Progenitor cell of endocrine pancreas (in vitro differentiated cells): ENCODE measurements at regions not wholly inside any gene's neighbourhood (a gene's known extent, or its start where the extent isn't known, plus 50 kb on each side); places are given as distances from the start of the nearest gene placed in this dataset.
"Not testable (repeated sequence)": the region's sequence is repeated elsewhere in the genome, so short reads cannot be mapped to it uniquely, and the experiment has no call there.

Experiments
- DNase-seq: peaks from one replicate; pipeline ENCODE4 v3.0.0; 2021; ENCODE audit warnings: low spot score; ENCODE audit not compliant: unreplicated experiment
- H3K27ac Mint-ChIP-seq: 2 replicates; pipeline ENCODE4 v1.8.0; 2021; ENCODE audit warnings: mild to moderate bottlenecking, moderate library complexity, mixed read lengths
- H3K27me3 Mint-ChIP-seq: 2 replicates; pipeline ENCODE4 v1.8.0; 2021; ENCODE audit warnings: mixed read lengths
- H3K36me3 Mint-ChIP-seq: 2 replicates; pipeline ENCODE4 v1.8.0; 2022; ENCODE audit warnings: mixed read lengths; ENCODE audit not compliant: insufficient read depth
- H3K4me1 Mint-ChIP-seq: 2 replicates; pipeline ENCODE4 v1.8.0; 2021; ENCODE audit warnings: low read depth, mixed read lengths
- H3K4me3 Mint-ChIP-seq: 2 replicates; pipeline ENCODE4 v1.8.0; 2021; ENCODE audit warnings: low read depth, mild to moderate bottlenecking, moderate library complexity, mixed read lengths
- H3K9me3 Mint-ChIP-seq: 2 replicates; pipeline ENCODE4 v1.8.0; 2021; ENCODE audit warnings: low read depth, mixed read lengths
- TF ChIP-seq, protein P1 (sequence below): fragments of 200-600 bp; sonication (generic); IDR thresholded peaks from one replicate; pipeline ENCODE4 v1.5.0; 2021; ENCODE audit warnings: antibody characterized with exemption, mild to moderate bottlenecking; ENCODE audit not compliant: unreplicated experiment

DNA sequence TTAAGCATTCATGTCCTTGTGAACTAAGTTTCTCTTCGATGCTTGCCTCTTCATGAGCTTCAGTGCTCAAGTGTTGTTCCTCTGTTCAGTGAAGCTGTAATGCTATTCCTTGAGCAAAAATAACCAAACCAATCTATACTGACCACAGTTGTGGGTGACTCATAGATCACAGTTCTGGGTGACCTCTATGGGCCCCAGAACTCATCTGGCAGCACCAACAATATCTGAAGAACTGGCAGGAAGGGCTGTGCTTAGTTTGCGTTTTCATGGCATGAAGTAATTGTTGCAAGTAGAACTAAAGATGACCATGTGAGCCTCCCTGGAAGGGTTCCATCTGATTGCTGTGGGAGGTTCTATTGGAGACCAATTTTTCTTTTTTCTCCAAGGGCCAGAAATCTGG, 106.2 kb downstream of the CCNG2 start:
- Mint-ChIP-seq H3K27me3 (peaks cover 3% of the 10 kb centered on the region), H3K36me3 (no peaks in the 10 kb centered on the region), H3K27ac (no peak overlapping the region), H3K9me3 (peaks cover 13% of the 10 kb centered on the region), H3K4me1 (no peaks in the 10 kb centered on the region), H3K4me3 (no peak overlapping the region)
- DNase-seq = no peak
- TF ChIP-seq, protein P1, sequence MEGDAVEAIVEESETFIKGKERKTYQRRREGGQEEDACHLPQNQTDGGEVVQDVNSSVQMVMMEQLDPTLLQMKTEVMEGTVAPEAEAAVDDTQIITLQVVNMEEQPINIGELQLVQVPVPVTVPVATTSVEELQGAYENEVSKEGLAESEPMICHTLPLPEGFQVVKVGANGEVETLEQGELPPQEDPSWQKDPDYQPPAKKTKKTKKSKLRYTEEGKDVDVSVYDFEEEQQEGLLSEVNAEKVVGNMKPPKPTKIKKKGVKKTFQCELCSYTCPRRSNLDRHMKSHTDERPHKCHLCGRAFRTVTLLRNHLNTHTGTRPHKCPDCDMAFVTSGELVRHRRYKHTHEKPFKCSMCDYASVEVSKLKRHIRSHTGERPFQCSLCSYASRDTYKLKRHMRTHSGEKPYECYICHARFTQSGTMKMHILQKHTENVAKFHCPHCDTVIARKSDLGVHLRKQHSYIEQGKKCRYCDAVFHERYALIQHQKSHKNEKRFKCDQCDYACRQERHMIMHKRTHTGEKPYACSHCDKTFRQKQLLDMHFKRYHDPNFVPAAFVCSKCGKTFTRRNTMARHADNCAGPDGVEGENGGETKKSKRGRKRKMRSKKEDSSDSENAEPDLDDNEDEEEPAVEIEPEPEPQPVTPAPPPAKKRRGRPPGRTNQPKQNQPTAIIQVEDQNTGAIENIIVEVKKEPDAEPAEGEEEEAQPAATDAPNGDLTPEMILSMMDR = no peak

DNA sequence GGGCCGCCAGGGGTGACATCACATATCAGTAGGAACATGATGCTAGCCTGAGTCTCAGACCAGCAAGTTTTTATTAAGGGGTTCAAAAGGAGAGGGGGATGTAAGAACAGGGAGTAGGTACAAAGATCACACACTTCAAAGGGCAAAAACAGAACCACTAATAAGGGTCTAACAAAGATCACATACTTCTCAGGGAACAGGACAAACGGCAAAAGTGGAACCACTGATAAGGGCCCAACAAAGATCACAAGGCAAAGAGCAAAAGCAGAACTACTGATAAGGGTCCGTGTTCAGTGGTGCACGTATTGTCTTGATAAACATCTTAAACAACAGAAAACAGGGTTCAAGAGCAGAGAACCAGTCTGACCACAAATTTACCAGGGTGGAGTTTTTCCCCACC, 107.0 kb downstream of the CCNG2 start:
- DNase-seq, H3K27me3 Mint-ChIP-seq, H3K4me1 Mint-ChIP-seq, H3K36me3 Mint-ChIP-seq, H3K4me3 Mint-ChIP-seq, H3K27ac Mint-ChIP-seq: not testable (repeated sequence)
- H3K9me3 Mint-ChIP-seq = peaks cover 13% of the 10 kb centered on the region

DNA sequence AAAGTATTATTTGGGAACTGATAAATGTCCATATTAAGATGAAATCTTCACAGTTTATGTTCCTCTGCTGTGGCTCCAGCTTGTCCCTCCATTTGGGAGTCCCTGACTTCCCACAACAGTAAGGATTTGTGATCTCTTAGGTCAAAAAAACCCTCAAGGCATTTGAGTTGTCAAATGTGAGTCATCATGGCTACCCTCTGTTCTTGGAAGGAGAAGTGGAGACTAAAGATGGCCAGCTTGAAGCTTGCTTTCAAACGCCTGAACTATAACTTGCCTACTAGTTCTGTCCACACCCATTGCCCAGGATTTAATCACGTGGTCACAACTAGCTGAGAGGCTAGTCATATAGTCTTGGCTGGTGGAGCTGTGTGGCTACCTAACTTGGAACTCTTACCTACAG, 107.8 kb downstream of the CCNG2 start:
- H3K27me3 Mint-ChIP-seq = peaks cover 3% of the 10 kb centered on the region
- no peaks in the 10 kb centered on the region for H3K4me1 Mint-ChIP-seq
- no peak for DNase-seq
- H3K9me3 Mint-ChIP-seq = peaks cover 13% of the 10 kb centered on the region
- no peaks in the 10 kb centered on the region for H3K36me3 Mint-ChIP-seq
- no peak overlapping the region for H3K4me3 Mint-ChIP-seq
- TF ChIP-seq, protein P1 = no peak
- H3K27ac Mint-ChIP-seq = no peak overlapping the region

DNA sequence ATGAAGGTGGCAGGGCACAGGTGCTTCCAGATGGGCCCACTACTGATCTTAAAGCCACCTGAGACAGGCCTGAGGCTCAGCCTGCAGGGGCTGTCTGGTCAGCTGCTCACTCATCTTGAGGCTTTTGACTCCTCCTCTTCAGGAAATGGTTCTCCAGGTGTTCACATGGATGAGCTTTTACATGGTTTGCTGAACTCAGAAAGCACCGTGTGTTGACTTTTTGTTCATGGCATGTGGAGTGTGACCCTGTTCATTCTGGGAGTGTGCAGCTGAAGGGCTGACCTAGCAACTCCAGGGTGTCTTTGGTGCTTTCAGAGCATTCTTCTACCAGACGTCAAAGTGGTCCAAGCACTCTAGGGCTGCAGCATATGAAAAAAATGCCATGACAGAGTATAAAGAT, 111.1 kb downstream of the CCNG2 start:
- no peak overlapping the region for H3K4me3 Mint-ChIP-seq
- H3K4me1 Mint-ChIP-seq = no peaks in the 10 kb centered on the region
- no peak overlapping the region for H3K27ac Mint-ChIP-seq
- DNase-seq = no peak
- H3K9me3 Mint-ChIP-seq = peaks cover 9% of the 10 kb centered on the region
- H3K36me3 Mint-ChIP-seq = no peaks in the 10 kb centered on the region
- H3K27me3 Mint-ChIP-seq = no peaks in the 10 kb centered on the region
- TF ChIP-seq, protein P1 = no peak

DNA sequence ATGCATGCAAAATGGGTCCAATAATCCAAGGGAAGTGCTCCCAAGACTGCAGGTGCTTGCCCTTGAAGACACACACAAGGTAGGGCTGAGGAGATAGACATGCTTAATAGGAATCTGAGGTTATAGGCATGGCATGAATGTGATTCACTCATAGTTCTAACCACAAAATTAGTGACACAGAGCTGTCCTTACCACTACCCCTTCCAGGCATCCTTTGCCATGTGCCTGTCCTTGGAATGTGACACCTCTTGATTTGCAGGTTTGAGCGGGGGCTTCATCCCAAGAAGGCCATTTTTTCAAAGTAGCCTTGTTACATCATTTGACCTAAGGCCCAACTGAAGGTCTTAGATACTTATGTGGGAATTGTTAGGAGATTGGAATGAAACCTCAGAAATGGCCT, 112.5 kb downstream of the CCNG2 start:
- no peak overlapping the region for H3K4me3 Mint-ChIP-seq
- peaks cover under 1% of the 10 kb centered on the region for H3K9me3 Mint-ChIP-seq
- TF ChIP-seq, protein P1 = no peak
- H3K36me3 Mint-ChIP-seq = no peaks in the 10 kb centered on the region
- no peak for DNase-seq
- H3K27ac Mint-ChIP-seq = no peak overlapping the region
- H3K27me3 Mint-ChIP-seq = peaks cover under 1% of the 10 kb centered on the region
- H3K4me1 Mint-ChIP-seq = no peaks in the 10 kb centered on the region

DNA sequence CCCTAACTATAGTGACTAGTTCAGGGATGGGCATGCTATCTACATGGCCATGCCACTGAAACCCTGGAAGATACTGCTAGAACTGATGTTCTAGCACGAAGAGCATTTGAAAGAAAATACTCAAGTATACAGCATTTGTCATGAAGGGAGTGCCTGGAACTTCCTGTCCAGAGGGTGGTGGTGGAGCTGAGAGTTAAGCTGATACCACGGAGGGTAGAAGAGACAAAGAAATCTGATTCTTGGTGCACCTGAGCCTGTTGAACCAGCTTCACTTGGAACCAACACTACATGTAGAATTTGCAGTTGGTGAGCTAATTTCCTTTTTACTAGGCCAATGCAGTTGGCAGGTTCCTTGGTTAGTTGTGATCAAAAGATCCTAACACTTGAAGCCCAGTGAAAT, 116.4 kb downstream of the CCNG2 start:
- peaks cover 6% of the 10 kb centered on the region for H3K27me3 Mint-ChIP-seq

DNA sequence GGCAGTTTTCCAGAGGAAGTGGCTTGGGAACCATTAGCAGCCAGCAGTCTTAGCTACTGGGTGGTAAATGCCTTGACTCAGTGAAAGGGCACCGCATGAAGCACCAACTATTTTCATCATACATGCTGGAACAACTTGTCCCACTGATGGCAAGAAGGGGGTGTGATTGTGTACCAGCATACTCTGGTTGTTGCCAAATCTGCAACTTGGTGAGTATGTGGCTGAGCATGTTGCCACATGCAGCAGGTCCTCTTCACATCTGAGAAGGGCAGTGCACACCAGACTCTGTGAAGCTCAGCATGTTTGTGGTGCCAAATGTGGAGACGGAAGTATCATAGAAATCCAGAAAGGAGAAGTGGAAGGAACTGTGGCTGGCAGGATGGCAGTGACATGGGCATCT, 122.1 kb downstream of the CCNG2 start:
- not testable (repeated sequence) for H3K4me3 Mint-ChIP-seq, H3K9me3 Mint-ChIP-seq, H3K36me3 Mint-ChIP-seq, H3K27ac Mint-ChIP-seq, H3K4me1 Mint-ChIP-seq, DNase-seq
- peaks cover 18% of the 10 kb centered on the region for H3K27me3 Mint-ChIP-seq

More for the DNA sequence above, 116.4 kb downstream of the CCNG2 start:
- Mint-ChIP-seq H3K4me1 (no peaks in the 10 kb centered on the region), H3K36me3 (no peaks in the 10 kb centered on the region), H3K4me3 (no peak overlapping the region), H3K9me3 (no peaks in the 10 kb centered on the region), H3K27ac (no peak overlapping the region)
- DNase-seq = no peak
- TF ChIP-seq, protein P1 = no peak
